ENCODE measurements at regions not wholly inside any gene's neighbourhood (a gene's known extent, or its start where the extent isn't known, plus 50 kb on each side); places are given as distances from the start of the nearest gene placed in this dataset.

GRCh38 chr6:166101819-166102419 lies 65.7 kb downstream of the TBXT start:
- TF ChIP-seq POLR2A (IDR thresholded peaks at IDR 0.05) (no peak), CTCF (IDR thresholded peaks at IDR 0.05 in 4 of 5, conservative IDR thresholded peaks at IDR 0.05 in 1 of 5) (no peak)

Data from gastrocnemius medialis (tissue), 4 donors.